GM12878 (cell line): ENCODE measurements at regions not wholly inside any gene's neighbourhood (a gene's known extent, or its start where the extent isn't known, plus 50 kb on each side); places are given as distances from the start of the nearest gene placed in this dataset.

Source experiments
- REST ChIP-seq: IDR thresholded peaks from 2 replicates; pipeline ENCODE4 v1.6.1; 2012; ENCODE audit warnings: mild to moderate bottlenecking, low read depth, low read length
- USF1 ChIP-seq: IDR thresholded peaks from 2 replicates; pipeline ENCODE4 v1.6.1; 2011; ENCODE audit warnings: borderline replicate concordance, low read depth, mild to moderate bottlenecking, moderate library complexity, mixed read lengths, low read length; ENCODE audit not compliant: insufficient read depth; ENCODE audit errors: extremely low read length

GRCh38 chr2:167784084-167784425, 463.3 kb downstream of the STK39 start:
- TF ChIP-seq USF1 (no peak), REST (no peak)
